Ovary (tissue), 3 donors: ENCODE measurements at regions not wholly inside any gene's neighbourhood (a gene's known extent, or its start where the extent isn't known, plus 50 kb on each side); places are given as distances from the start of the nearest gene placed in this dataset.

ENCODE experiments used
- EP300 ChIP-seq: sonication (generic); formaldehyde crosslinking; IDR thresholded peaks from one replicate; pipeline ENCODE4 v1.6.1; 2017; ENCODE audit warnings: antibody characterized with exemption
- POLR2A ChIP-seq: fragments of 450-650 bp; IDR thresholded peaks from one replicate; pipeline ENCODE4 v1.6.1; 2017; ENCODE audit warnings: antibody characterized with exemption, mild to moderate bottlenecking, moderate library complexity
- TF ChIP-seq, protein P1 (sequence below), 3 donors: fragments of 450-650 bp in 2 of 3; fragments of 200-600 bp in 1 of 3; IDR thresholded peaks; one replicate each; pipeline versions ENCODE4 v1.5.1 to v1.8.0; 2016 to 2022; ENCODE audit warnings: antibody characterized with exemption in 3 of 3, mild to moderate bottlenecking in 1 of 3
- donor health status: DM: no; HTN: no; CAD: no.

DNA sequence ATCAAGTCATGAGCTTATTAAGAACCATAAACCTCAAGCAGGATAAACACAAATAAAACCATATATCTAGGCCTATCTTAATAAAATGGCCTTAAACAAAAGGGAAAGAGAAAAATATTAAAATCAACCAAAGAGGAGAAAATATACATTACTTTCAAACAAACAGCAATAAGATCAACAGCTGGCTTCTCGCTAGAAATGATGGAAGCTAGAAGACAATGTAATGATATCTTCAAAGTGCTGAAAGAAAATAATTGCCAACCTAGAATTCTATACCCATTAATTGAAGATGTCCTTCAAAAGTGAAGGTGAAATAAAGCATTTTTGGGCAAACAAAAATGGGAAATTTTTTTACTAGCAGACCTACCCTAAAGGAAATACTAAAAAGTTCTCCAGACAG is 142.9 kb upstream of the PODXL start:
- TF ChIP-seq, protein P1, sequence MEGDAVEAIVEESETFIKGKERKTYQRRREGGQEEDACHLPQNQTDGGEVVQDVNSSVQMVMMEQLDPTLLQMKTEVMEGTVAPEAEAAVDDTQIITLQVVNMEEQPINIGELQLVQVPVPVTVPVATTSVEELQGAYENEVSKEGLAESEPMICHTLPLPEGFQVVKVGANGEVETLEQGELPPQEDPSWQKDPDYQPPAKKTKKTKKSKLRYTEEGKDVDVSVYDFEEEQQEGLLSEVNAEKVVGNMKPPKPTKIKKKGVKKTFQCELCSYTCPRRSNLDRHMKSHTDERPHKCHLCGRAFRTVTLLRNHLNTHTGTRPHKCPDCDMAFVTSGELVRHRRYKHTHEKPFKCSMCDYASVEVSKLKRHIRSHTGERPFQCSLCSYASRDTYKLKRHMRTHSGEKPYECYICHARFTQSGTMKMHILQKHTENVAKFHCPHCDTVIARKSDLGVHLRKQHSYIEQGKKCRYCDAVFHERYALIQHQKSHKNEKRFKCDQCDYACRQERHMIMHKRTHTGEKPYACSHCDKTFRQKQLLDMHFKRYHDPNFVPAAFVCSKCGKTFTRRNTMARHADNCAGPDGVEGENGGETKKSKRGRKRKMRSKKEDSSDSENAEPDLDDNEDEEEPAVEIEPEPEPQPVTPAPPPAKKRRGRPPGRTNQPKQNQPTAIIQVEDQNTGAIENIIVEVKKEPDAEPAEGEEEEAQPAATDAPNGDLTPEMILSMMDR (IDR thresholded peaks at IDR 0.05), result no peak
- no peak for TF ChIP-seq POLR2A
- no peak for TF ChIP-seq EP300
